SKM-1 treated with dmso at 0.1 percent for 144 hours (cell line): ENCODE measurements at regions not wholly inside any gene's neighbourhood (a gene's known extent, or its start where the extent isn't known, plus 50 kb on each side); places are given as distances from the start of the nearest gene placed in this dataset.

Source experiments
- DNase-seq: peaks from one replicate; lab custom pipeline; 2025; ENCODE audit not compliant: unreplicated experiment; lab: John Stamatoyannopoulos, UW

DNA sequence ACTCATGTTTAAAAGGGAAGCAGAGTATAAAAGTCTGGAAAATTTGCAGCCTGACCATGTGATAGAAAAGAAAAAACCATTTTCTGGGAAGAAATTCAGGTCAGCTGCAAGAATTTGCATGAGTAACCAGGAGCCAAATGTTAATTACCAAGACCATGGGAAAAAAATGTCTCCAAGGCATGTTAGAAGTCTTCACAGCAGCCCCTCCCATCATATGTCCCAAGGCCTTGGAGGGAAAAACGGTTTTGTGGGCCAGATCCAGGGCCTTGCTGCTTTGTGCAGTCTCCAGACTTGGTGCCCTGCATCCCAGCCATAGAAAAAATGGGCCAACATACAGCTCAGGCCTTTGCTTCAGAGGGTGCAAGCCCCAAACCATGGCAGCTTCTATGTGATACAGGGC, 1019.6 kb upstream of the SORCS1 start:
- no peak for DNase-seq

DNA sequence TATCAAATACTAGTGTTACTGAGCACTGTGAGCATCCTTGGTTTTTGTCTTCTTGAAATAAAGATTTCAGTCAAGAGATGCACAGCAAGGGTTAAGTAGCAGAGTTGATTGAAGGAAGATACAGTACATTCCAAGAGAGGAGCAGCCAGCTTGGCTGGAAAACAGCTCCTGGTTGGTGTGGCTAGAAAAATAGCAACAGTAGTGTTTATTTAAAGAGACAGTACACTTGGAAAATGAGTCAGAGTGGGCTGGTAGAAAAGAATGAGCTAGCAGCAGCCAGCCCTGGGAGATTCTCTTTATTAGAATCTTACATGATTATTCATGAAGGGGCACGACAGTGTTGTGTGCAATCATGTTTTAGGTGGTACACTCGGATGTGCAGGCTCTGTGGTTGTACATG, 1016.4 kb upstream of the SORCS1 start:
- DNase-seq, result no peak

DNA sequence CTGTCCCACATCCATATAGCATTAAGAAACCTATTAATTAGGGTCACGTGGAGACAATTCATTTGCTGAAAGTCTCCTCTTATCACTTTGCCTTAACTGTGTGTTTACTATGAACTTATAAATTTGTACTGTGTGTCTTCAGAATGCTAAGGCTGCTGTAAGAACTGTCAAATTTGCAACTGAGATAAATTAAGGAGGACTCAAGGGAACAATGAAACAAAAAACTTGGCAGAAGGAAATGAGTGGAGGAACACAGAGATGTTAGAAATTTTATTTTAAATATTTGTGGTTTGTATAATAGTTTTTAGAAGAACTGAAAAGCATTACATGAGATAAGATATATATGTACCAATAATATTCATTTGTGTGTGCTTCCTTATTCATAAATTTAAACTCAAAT, 1005.3 kb upstream of the SORCS1 start:
- no peak for DNase-seq

DNA sequence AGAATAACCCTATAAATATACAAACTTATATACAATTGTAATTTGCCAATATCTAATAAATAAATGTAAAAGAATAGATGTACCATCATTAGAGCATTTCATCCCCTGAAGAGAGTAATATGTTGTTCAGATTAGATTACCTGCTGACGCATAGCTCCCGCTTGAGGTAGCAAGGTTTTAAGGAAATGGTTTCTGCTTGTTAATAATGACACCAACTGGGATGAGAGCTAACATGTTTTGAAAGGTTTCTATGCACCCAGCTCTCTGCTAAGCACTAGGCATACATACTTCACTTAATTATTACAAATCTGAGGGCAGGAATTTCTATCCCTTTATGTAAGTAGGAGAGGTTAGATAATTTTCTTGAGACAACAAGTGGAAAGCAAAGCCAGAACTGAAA, 1003.3 kb upstream of the SORCS1 start:
- no peak for DNase-seq

DNA sequence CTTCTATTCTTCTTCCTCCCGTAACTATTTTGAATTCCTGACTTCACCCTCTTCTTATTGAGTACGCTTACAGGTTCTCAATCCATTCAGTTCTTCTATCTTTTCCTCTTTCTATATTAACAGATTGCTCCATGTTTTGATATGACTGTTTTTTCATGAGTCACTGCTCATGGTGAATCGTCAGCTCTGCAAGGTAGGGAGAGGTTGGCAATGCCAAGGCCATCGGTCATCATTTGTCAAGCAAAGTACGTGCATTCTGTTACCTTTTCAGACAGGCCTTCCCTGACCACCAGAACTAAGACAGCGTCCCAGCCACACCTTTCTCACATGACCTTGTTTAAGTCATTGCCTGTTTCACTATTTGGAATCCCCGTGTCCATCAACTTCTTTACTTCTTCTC, 1001.9 kb upstream of the SORCS1 start:
- no peak for DNase-seq

DNA sequence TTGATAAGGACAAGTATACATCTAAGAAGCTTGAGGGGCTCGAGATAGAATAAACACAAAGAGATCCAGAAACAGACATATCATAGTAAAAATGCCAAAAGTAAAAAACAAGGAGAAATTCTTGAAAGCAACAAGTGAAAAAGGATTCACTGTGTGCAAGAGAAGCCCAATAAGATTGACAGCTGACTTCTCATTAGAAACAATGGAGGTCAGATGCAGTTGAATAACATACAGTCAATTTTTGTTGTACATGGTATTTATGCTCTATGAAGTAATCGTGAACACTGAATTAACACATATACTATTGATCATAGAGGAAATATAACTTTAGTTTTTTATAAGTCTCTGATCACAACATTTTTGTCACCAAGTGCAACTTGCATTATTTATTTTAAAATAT, 982.8 kb upstream of the SORCS1 start:
- no peak for DNase-seq

DNA sequence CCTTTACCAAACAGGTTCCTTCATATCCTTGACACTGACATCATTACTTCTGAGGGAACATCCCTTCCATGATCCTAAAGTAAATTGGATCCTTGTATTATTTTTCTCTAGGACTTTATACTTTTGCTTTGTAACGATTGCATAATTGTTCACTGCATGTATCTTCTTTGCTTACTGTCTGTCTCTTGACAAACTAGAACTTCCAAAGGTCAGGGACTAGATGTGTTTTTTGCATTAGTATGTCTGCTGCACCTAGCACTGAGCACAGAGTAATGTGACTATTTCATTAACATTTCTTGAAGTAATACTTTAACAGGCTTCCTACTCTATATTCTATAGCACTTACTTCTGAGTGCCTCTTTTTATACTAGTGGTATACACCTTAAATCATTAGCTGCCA, 976.6 kb upstream of the SORCS1 start:
- DNase-seq, result no peak

DNA sequence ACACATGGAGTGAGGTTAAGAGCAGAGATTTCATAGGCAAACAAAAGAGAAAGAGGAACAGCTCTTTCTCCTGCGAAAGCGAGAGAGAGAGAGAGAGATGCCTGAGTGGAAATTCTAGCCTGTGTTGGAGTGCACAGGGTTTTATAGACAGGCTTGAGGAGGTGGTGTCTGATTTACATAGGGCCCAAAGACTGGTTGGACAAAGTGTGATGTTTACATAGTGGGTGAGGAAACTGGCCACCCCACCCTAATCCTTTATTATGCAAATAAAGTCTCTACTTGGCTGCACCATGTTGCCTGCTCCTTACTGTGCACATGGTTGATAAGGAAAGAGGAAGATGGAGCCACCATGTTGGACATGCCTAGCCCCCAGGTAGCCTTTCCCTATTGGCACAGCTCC, 967.8 kb upstream of the SORCS1 start:
- no peak for DNase-seq

DNA sequence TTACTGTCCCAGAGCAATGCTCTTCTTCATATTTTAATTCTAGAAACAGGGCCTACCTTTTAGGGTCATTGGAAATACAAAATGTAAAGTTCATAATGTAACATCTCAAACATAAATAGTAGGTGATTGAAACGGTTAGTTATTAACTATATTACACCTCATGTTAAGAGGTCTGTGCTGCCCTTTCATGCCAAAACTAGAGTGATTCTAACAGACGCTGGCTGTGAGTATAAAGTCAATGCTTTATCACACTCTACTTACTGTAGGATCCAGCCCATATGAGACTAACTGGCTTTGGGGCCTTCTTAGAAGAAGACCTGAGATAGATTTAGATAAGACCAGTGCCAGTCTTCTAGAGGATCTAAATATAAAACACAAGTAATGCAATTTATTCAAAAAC, 966.1 kb upstream of the SORCS1 start:
- DNase-seq, result no peak

DNA sequence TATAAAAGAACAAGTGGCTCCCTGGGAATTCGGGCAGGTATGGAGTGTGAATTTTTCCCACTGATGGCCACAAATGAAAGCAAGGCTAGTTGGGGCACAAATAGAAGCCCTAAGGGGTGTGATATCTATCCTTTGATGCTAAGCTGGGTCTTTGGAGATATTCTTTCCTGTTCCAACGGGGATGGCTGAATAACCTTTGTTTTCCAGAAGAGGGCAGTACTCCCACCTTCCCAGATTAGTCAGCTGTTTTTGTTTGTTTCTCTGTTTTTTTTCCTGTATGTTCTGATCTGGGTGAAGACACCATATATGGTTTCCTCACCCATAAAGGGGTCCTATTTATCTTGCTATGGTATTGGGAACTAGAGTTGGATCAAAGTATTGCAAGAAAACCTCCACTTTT, 947.7 kb upstream of the SORCS1 start:
- no peak for DNase-seq

DNA sequence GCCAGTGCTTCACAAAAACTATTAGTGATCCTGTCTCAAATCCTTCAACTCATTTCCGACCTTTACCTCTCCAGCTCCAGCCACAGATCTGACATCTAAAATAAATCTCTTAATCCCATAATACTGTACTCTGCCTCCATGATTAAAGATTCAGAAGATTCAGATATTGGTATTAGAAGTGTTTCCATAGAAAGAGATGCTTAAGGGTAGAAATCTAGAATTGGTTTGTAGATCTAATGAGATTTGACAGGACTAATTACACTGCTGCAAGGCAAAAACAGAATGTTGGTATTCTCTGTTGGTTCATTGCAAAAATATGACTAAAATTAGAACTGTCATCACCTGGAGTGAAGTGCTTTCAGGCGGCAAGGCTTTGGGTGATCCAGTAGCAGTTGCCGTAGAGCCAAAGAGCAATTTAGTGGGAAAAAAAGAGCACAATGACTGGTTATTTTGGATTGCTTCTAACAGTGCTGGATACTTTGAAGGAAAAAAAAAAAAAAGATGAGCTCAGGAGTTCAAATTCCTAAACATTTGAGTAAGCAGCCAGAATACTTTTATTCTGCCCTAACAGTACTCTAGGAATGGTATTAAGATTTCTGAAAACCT, 940.1 kb upstream of the SORCS1 start:
- DNase-seq, result no peak

DNA sequence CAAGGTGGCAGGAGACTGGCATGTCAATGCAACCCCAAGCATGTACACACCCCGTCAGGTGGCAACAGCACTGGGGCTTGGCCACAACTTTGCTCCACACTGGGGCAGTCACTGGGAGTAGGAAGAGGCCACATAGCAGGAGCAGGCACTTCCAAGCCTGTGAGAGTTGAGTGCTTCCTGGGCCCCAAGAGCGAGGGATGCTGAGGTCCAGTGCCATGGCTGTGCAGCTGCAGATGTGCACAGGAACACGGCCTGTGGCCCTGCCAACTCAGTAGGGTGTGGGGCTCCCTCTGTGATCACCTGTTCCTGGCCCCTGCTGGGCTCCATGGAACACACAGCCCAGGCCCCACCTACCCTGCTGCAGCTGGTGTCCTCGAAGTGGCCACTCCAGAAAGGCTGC, 932.8 kb upstream of the SORCS1 start:
- no peak for DNase-seq

DNA sequence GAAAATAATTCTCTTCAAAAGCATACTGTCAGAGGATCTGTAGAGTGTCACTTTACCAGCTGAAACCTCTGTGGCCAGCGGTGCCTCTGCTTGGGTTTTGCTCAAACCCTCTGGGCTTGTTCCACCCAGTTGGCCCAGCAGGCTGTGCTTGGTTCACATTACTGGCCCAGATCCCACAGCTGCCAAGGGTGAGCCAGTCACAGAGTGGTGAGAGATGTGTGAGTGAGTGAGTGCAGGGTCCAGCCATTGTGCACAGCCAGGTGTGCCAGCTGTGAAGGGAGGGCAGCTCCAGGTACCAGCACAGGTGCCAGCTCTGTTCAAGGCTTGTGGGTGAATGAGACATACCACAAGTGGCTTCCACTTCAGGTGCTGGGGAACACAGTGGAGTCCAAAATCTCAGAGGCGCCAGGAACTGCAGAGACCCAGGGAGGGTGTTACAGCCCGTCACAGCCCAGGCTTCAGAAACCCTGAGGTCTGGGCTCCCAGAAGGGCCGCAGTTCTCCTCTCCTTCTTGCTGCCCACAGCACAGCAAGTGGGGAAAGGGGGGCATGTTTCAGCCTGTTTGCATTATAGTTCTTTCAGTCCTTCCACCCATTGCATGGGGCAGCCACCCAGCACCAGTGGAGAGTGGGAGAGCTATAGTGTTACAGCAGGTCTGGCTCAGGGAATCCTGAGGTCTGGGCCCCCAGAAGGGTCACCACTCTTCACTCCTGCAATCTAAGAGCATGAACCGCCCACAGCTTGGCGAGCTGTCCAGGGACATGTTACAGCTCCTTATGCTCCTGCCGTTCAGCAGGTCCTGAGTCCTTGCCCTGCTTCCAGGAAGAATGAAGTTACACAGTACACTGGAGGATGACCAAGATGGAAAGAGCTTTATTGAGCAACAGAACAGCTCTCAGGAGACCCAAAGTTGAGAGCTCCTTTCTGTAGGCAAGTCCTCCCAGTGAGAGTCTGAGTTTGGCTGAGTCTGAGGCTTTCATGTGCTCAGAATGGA, 931.7 kb upstream of the SORCS1 start:
- DNase-seq, result no peak

DNA sequence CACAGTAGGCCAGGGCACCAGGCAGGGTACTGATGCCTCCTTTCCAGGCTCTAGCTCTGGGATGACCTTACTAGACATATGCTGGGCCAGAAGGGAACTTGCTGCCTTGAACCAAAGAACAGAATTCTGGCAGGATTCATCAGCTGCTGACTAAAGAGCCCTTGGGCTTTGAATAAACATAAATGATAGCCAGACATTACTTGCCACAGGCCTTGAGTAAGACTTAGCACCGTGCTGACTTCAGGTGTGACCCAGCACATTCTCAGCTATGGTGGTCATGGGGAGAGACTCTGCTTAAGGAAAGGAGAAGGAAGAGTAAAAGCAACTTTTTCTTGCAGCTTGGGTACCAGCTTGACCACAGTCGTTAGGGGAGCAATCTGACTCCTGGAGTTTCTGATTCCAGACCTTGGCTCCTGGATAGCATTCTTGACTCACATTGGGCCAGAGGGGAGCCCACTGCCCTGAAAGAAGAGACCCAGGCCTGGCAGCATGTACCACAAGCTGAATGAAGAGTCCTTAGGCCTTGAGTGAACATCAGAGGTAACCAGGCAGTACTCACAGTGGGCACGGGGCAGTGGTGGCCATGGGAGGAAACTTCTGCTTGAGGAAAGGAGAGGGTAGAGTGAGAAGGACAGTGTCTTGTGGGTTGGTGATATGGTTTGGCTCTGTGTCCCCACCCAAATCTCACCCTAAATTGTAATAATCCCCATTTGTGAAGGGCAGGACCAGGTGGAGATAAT, 926.1 kb upstream of the SORCS1 start:
- no peak for DNase-seq

DNA sequence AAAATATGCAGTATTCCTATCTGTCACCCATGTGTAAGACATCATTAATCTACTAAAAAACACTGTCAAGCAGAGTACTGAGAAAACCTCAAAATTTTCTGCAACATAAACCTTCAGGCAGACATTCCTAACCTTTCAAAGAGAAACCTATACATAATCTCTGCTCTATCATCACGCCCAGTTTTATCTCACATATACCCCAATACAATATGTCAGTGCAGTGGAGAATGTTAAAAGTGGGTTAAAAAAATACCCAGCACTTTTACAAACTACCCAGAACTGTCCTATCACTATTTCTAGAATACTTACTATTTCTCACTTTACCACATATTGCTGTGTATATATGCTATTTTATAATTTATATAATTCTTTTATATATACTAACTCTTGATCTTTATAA, 922.0 kb upstream of the SORCS1 start:
- no peak for DNase-seq

DNA sequence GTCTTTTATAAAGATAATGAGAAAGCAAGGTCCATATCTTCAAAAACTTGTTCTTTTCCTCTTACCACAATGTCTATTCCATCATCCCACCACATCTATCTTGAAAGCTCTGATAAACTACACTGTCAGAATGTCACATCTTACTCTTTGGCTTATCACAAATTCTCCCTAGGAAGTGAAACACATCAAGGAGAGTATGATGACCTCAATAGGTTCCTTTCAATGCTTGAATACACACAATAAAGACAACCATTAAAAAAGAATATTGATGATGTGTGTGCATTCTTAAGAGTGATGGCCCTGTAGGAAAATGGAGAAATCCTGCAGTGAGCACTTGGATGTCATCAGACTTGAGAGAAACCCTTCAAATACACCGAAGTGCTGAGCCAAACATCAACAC, 918.1 kb upstream of the SORCS1 start:
- no peak for DNase-seq

DNA sequence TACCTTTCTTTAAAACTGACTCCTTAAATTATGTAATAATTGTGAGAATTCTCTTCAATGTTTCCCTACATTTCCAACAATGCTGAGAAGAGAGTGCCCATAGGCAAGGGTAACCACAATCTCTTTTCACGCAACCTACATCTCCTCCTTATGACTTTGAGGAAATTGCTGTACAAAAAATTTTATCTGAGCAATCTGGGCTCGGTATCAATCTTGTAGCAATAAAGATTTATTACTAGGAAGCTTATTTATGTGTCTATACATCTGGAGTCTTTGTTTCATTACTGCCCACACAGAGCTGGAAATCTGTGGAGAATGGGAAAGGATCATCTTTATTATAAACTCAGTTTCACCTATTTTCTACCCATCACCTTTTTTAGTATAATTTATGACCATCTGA, 913.8 kb upstream of the SORCS1 start:
- DNase-seq, result no peak

DNA sequence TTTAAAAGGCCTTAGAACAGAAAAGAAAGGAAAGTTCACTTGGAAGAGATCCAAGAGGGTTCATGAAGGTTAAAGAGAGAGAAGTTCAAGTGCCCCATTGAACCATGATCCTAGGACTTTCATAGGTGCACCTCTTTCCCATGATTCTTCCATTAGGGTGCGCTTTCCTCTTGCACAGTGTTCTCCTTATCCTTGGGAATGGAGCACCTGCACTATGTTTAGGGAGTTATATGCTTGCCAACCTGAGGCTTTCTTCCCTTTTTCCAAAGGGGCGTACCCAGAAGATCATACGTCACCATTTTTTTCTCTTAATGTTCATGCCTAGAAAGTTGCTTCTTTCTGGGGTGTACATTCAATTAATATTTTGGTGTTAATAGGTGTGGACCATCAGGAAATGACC, 908.0 kb upstream of the SORCS1 start:
- DNase-seq, result no peak

DNA sequence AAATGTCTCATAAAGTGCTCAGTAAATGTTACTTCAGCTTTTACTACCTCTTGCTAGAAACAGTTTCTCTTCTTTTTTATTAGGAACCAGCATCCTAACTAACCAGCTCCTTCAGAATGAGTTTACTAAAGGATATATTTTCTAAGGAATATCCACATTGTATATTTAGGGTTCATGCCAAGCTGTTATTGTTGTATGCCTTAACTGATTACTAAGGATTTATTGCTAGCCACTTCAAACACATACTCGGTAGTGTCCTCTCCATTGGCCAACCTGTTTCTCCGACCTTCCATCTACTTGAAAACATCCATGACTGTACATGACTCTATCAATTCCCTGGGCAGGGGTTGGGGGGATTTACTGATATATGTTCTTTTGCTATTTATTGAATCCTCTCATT, 906.3 kb upstream of the SORCS1 start:
- DNase-seq, result no peak

DNA sequence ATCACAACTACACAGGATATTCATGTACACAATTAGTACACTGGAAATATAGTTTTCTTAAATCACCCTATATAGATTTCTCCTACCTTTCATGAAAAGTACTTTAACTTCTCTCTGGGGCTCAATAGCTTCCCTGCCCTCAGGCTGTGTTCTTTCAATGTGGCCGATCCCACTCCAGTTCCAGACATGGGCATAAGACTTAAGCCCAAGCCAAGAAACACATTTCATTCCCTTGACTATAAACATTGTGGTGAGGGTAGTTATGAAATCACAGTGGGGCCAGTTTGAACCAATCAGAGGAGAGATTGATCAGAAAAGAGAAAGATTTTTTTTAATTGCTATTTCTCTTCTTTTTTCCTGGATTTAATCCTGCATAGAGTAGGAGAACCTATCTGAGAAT, 904.6 kb upstream of the SORCS1 start:
- no peak for DNase-seq

DNA sequence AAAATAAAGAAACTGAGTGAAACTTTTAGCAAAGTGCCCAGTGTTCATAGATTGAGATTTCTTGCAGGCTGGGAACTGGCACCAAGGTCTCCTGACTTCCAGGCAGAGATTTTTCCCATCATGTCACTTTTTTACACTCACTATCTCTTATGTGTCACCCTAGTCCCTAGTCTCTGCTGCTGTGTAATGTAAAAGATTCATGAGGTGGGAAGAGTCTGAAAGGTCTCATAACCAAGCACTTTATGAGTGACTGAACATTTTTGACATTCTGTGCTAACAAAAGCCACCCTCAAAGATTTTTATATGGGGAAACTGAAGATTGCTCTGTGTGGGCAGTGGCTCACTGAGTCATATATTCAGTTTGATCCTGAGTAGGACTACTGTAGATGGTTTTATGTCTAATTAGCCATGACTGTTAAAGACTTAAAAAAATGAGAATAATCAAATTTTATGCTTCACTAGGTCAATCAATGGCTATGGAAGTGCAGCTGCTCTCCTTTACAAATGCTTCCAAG, 900.3 kb upstream of the SORCS1 start:
- DNase-seq, result no peak

DNA sequence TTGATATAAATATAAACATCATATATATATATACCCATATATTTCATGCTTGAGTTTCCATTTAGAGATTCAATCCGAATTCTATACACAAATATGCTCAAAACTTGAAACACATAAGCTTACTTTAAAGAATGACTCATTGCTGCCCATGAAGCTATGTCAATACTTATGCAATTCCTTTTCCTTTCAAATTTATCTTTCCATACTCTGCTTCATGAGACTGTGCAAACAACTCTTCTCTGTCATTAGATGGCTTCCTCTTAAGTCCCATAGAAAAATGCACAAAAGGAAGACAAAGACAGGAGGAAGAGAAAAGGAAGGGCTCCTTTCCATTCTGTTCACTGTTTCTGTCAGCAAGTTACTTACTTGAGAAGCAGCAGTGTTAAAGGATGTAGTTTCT, 895.7 kb upstream of the SORCS1 start:
- DNase-seq, result no peak
